ENCODE measurements at regions not wholly inside any gene's neighbourhood (a gene's known extent, or its start where the extent isn't known, plus 50 kb on each side); places are given as distances from the start of the nearest gene placed in this dataset.

- TF ChIP-seq CTCF (IDR thresholded peaks at IDR 0.05) (no peak), ZFX (IDR thresholded peaks at IDR 0.05; ENCODE audit: borderline replicate concordance) (no peak)
These were observed 57.3 kb upstream of the CXCL8 start for GRCh38 chr4:73683033-73683432.

All from 22Rv1 (cell line).